ENCODE measurements at regions not wholly inside any gene's neighbourhood (a gene's known extent, or its start where the extent isn't known, plus 50 kb on each side); places are given as distances from the start of the nearest gene placed in this dataset.

DNA sequence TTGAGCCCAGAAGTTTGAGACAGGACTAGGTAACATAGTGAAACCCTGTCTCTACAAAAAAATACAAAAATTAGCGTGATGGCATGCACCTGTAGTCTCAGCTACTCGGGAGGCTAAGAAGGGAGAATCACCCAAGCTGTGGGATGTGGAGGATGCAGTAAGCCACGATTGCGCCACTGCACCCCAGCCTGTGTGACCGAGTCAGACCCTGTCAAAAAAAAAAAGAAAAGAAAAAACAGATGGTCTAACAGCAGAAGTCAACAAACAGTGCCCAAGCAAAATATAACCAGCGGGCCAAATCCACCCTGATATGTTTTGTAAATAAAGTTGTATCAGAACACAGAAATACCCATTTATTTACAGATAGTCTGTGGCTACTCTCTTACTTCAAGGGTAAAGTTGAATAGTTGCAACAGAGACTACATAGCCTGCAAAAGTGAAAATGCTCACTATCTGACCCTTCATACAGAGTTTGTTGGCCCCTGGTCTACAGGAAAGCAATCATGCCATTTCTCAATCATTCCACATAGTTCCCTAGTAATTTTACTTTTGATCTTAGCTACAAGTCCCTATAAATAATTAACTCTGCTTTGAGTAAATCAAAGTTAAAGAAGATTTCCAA, 383.7 kb downstream of the TLE1 start:
- no peaks in the 10 kb centered on the region for H4K20me1 ChIP-seq (replicated peaks in 1 of 2; ENCODE audit: control insufficient read depth in 1 of 2, insufficient read depth in 2 of 2, low read length in 2 of 2)
- CTCF ChIA-PET (ENCODE audit: partially characterized antibody): interaction anchor here (0.8 to 2.0 kb wide), 3 partner anchors 10 to 20 kb away, joined by 3 to 6 read pairs (median 3); no protein-coding TSS in a partner anchor
- no peaks in the 10 kb centered on the region for H3K4me1 ChIP-seq (replicated peaks in 1 of 4; ENCODE audit: control insufficient read depth in 3 of 4, insufficient read depth in 4 of 4, low read length in 3 of 4)
- H3K79me2 ChIP-seq (ENCODE audit: control insufficient read depth in 1 of 2, insufficient read depth in 2 of 2, low read length in 2 of 2): no peaks in the 10 kb centered on the region
- H3K4me2 ChIP-seq (ENCODE audit: insufficient read depth in 1 of 2, low read depth in 2 of 2, low read length in 2 of 2): no peak overlapping the region
- no peaks in the 10 kb centered on the region for H3K36me3 ChIP-seq (ENCODE audit: control insufficient read depth in 2 of 4, insufficient read depth in 4 of 4, low read length in 3 of 4)
- no peak overlapping the region for H3K27ac ChIP-seq (ENCODE audit: low read depth, low read length)
- H3K9me3 ChIP-seq (ENCODE audit: insufficient read depth in 2 of 2, low read depth in 1 of 2, low read length in 1 of 2): peaks cover 4% of the 10 kb centered on the region in 2 experiments; a peak in 3 of 4 replicates
- no peak overlapping the region for H4K5ac ChIP-seq (ENCODE audit: insufficient read length, low read depth, low read length)
- H2BK5ac ChIP-seq (ENCODE audit: low read depth, low read length): no peak overlapping the region
- H2BK120ac ChIP-seq (replicated peaks; ENCODE audit: low read depth, low read length): no peak overlapping the region
- H3K4ac ChIP-seq (replicated peaks; ENCODE audit: insufficient read length, low read depth, low read length): no peak overlapping the region
- no peak overlapping the region for H3K9ac ChIP-seq (replicated peaks in 1 of 4; ENCODE audit: extremely low read depth in 1 of 4, low read depth in 3 of 4, low read length in 3 of 4)
- POLR2A ChIA-PET (ENCODE audit: partially characterized antibody): no interaction called here
- H3K56ac ChIP-seq (replicated peaks; ENCODE audit: insufficient read length, low read depth, low read length): no peak overlapping the region
- no peak for DNase-seq (ENCODE audit: low read depth in 1 of 2, low spot score in 2 of 2)
- no peak for FAIRE-seq
- no peak overlapping the region for H3K14ac ChIP-seq (ENCODE audit: insufficient read length)
- H3K27me3 ChIP-seq (replicated peaks in 1 of 4; ENCODE audit: control insufficient read depth in 3 of 4, extremely low read depth in 1 of 4, insufficient read depth in 3 of 4, low read length in 3 of 4): no peaks in the 10 kb centered on the region
- H2AFZ ChIP-seq (ENCODE audit: low read length): no peak overlapping the region
- no peak overlapping the region for H3K23ac ChIP-seq (ENCODE audit: insufficient read length)
- 86% methylated on average over 6 of the region's 6 CpGs; no CpG with 5 or more reads in 1 of the 2 experiments for WGBS, 2 experiments (ENCODE audit: extremely low coverage in 1 of 2, insufficient coverage in 1 of 2, insufficient read length in 1 of 2, insufficient replicate concordance in 2 of 2, low coverage in 1 of 2, low lambda C conversion rate in 2 of 2, missing lambda C conversion rate in 1 of 2)
- no peak overlapping the region for H2BK20ac ChIP-seq (ENCODE audit: low read length)
- no peak overlapping the region for H2AK5ac ChIP-seq (ENCODE audit: low read depth, low read length)
- H3K4me3 ChIP-seq (ENCODE audit: extremely low read depth in 1 of 4, insufficient read depth in 2 of 4, low read depth in 3 of 4, low read length in 4 of 4): no peak overlapping the region
- no peaks in the 10 kb centered on the region for H3K23me2 ChIP-seq (ENCODE audit: low read depth, low read length)
- no peak overlapping the region for H2BK12ac ChIP-seq (ENCODE audit: low read depth, low read length)
- H3K18ac ChIP-seq (ENCODE audit: extremely low read depth, low read length): no peak overlapping the region
- H4K91ac ChIP-seq (replicated peaks; ENCODE audit: insufficient read length, low read length): no peak overlapping the region
- H3K79me1 ChIP-seq (ENCODE audit: low read depth, low read length): no peaks in the 10 kb centered on the region
- no peak overlapping the region for H4K8ac ChIP-seq (ENCODE audit: extremely low read depth, insufficient read depth, low read length)
- no peak overlapping the region for H2BK15ac ChIP-seq (ENCODE audit: low read length)
- TF ChIP-seq SUZ12 (IDR thresholded peaks at IDR 0.05; ENCODE audit: low read length) (no peak), RNF2 (IDR thresholded peaks at IDR 0.05; ENCODE audit: borderline replicate concordance, low read depth, low read length, missing control alignments, poor library complexity, severe bottlenecking) (no peak), RBBP5 (IDR thresholded peaks at IDR 0.05; ENCODE audit: borderline replicate concordance, low read depth, low read length) (no peak), KDM5A (IDR thresholded peaks at IDR 0.05; ENCODE audit: low read length) (no peak), SP2 (IDR thresholded peaks at IDR 0.05; ENCODE audit: low read length) (no peak), TAF1 (IDR thresholded peaks at IDR 0.05; ENCODE audit: low read depth, low read length) (no peak), NANOG (IDR thresholded peaks at IDR 0.05; ENCODE audit: insufficient read depth, low read depth, low read length, poor library complexity, severe bottlenecking) (no peak), EZH2 (IDR thresholded peaks at IDR 0.05; ENCODE audit: low read depth, low read length, severe bottlenecking) (no peak), SP1 (IDR thresholded peaks at IDR 0.05; ENCODE audit: low read depth, low read length) (no peak), BRCA1 (IDR thresholded peaks at IDR 0.05; ENCODE audit: low read depth, low read length) (no peak), RFX5 (IDR thresholded peaks at IDR 0.05; ENCODE audit: borderline replicate concordance, low read depth, low read length) (no peak), HDAC2 (IDR thresholded peaks at IDR 0.05; ENCODE audit: borderline replicate concordance in 1 of 2, low read depth in 2 of 2, low read length in 2 of 2) (no peak), BCL11A (IDR thresholded peaks at IDR 0.05; ENCODE audit: low read depth in 2 of 2, low read length in 2 of 2) (no peak)
